ENCODE measurements at regions not wholly inside any gene's neighbourhood (a gene's known extent, or its start where the extent isn't known, plus 50 kb on each side); places are given as distances from the start of the nearest gene placed in this dataset.
"Not testable (repeated sequence)": the region's sequence is repeated elsewhere in the genome, so short reads cannot be mapped to it uniquely, and the experiment has no call there.

- ChIA-PET POLR2A (no interaction called here), RAD21 (ENCODE audit: low non-redundant PET in 1 of 2, low total read pairs in 2 of 2, uncharacterized antibody in 2 of 2, unreplicated experiment in 2 of 2) (no interaction called here), CTCF (no interaction called here)
- Histone ChIP-seq H3K4me2 (ENCODE audit: low read length) (no peak overlapping the region), H3K4me3 (replicated peaks in 1 of 2; ENCODE audit: low read depth in 1 of 2, low read length in 2 of 2) (no peak overlapping the region), H3K79me2 (ENCODE audit: insufficient read depth, low read length) (no peaks in the 10 kb centered on the region), H3K27ac (ENCODE audit: low read depth, low read length) (no peak overlapping the region), H3K36me3 (ENCODE audit: control insufficient read depth in 1 of 2, insufficient read depth in 2 of 2, low read length in 2 of 2) (no peaks in the 10 kb centered on the region), H2AFZ (ENCODE audit: low read depth, low read length, poor library complexity, severe bottlenecking) (no peak overlapping the region), H4K20me1 (ENCODE audit: insufficient read depth) (no peaks in the 10 kb centered on the region), H3K4me1 (ENCODE audit: control insufficient read depth in 1 of 2, insufficient read depth in 2 of 2, low read length in 2 of 2) (no peaks in the 10 kb centered on the region), H3K9me3 (ENCODE audit: control insufficient read depth in 1 of 2, insufficient read depth in 1 of 2, low read depth in 1 of 2, low read length in 2 of 2) (no peaks in the 10 kb centered on the region), H3K9ac (ENCODE audit: low read length) (no peak overlapping the region), H3K9me2 (ENCODE audit: insufficient read depth) (no peaks in the 10 kb centered on the region), H3K27me3 (ENCODE audit: insufficient read depth, low read length) (no peaks in the 10 kb centered on the region)
- TF ChIP-seq SP1 (IDR thresholded peaks at IDR 0.05; ENCODE audit: low read depth) = no peak
- TF ChIP-seq CEBPB (IDR thresholded peaks at IDR 0.05; ENCODE audit: low read depth) = no peak
- TF ChIP-seq EGR1 (IDR thresholded peaks at IDR 0.05; ENCODE audit: low read depth) = no peak
- TF ChIP-seq, protein P1, sequence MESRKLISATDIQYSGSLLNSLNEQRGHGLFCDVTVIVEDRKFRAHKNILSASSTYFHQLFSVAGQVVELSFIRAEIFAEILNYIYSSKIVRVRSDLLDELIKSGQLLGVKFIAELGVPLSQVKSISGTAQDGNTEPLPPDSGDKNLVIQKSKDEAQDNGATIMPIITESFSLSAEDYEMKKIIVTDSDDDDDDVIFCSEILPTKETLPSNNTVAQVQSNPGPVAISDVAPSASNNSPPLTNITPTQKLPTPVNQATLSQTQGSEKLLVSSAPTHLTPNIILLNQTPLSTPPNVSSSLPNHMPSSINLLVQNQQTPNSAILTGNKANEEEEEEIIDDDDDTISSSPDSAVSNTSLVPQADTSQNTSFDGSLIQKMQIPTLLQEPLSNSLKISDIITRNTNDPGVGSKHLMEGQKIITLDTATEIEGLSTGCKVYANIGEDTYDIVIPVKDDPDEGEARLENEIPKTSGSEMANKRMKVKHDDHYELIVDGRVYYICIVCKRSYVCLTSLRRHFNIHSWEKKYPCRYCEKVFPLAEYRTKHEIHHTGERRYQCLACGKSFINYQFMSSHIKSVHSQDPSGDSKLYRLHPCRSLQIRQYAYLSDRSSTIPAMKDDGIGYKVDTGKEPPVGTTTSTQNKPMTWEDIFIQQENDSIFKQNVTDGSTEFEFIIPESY (IDR thresholded peaks at IDR 0.05; ENCODE audit: extremely low read depth, insufficient replicate concordance, low read length) = no peak
- no peak for TF ChIP-seq SIN3A (IDR thresholded peaks at IDR 0.05; ENCODE audit: low read depth)
- TF ChIP-seq YY1 (IDR thresholded peaks at IDR 0.05; ENCODE audit: extremely low read depth, insufficient replicate concordance, low read depth, low read length) = no peak
- no peak for TF ChIP-seq CTCF (IDR thresholded peaks at IDR 0.05 in 2 of 3, conservative IDR thresholded peaks at IDR 0.05 in 1 of 3; ENCODE audit: borderline replicate concordance in 1 of 3, insufficient read depth in 1 of 3, low read depth in 2 of 3, low read length in 2 of 3)
- TF ChIP-seq MAX (IDR thresholded peaks at IDR 0.05) = no peak
- no peak for TF ChIP-seq ZFX (IDR thresholded peaks at IDR 0.05)
- TF ChIP-seq CBX3 (IDR thresholded peaks at IDR 0.05; ENCODE audit: low read depth) = no peak
- TF ChIP-seq SRF (IDR thresholded peaks at IDR 0.05; ENCODE audit: low read depth) = no peak
- TF ChIP-seq REST (IDR thresholded peaks at IDR 0.05; ENCODE audit: low read depth) = no peak
- TF ChIP-seq TCF7L2 (IDR thresholded peaks at IDR 0.05; ENCODE audit: borderline replicate concordance, extremely low read depth, insufficient read depth, insufficient read length) = no peak
- TF ChIP-seq ZNF274 (IDR thresholded peaks at IDR 0.05; ENCODE audit: low read depth, low read length) = no peak
- no TSS peak for BruUV-seq (replicated peaks)
- DNase-seq (ENCODE audit: low read depth, low spot score) = no peak
- ATAC-seq = no peak
- intact Hi-C loops (cut with micrococcal nuclease) = no loop called here
These were observed 56.4 kb upstream of the HIVEP3 start for GRCh38 chr1:41975121-41975520.

GRCh38 chr1:41968557-41968956 lies 49.8 kb upstream of the HIVEP3 start:
- POLR2A ChIA-PET; H3K36me3 ChIP-seq (ENCODE audit: control insufficient read depth in 1 of 2, insufficient read depth in 2 of 2, low read length in 2 of 2); intact Hi-C loops (cut with micrococcal nuclease); H3K9me2 ChIP-seq (ENCODE audit: insufficient read depth); H3K9ac ChIP-seq (ENCODE audit: low read length); H2AFZ ChIP-seq (ENCODE audit: low read depth, low read length, poor library complexity, severe bottlenecking); H3K9me3 ChIP-seq (ENCODE audit: control insufficient read depth in 1 of 2, insufficient read depth in 1 of 2, low read depth in 1 of 2, low read length in 2 of 2); H3K27ac ChIP-seq (ENCODE audit: low read depth, low read length); H3K79me2 ChIP-seq (ENCODE audit: insufficient read depth, low read length); BruUV-seq (replicated peaks); CTCF ChIA-PET; H3K4me1 ChIP-seq (ENCODE audit: control insufficient read depth in 1 of 2, insufficient read depth in 2 of 2, low read length in 2 of 2); H3K4me2 ChIP-seq (ENCODE audit: low read length); H3K4me3 ChIP-seq (replicated peaks in 1 of 2; ENCODE audit: low read depth in 1 of 2, low read length in 2 of 2); H3K27me3 ChIP-seq (ENCODE audit: insufficient read depth, low read length); ATAC-seq; DNase-seq (ENCODE audit: low read depth, low spot score); H4K20me1 ChIP-seq (ENCODE audit: insufficient read depth); RAD21 ChIA-PET (ENCODE audit: low non-redundant PET in 1 of 2, low total read pairs in 2 of 2, uncharacterized antibody in 2 of 2, unreplicated experiment in 2 of 2): not testable (repeated sequence)
